Parathyroid adenoma (tissue), 2 donors: ENCODE measurements at regions not wholly inside any gene's neighbourhood (a gene's known extent, or its start where the extent isn't known, plus 50 kb on each side); places are given as distances from the start of the nearest gene placed in this dataset.

Experiments
- H2AFZ ChIP-seq: fragments of 300-600 bp; sonication (generic); one replicate; pipeline ENCODE4 v1.7.0; 2017; ENCODE audit warnings: antibody characterized with exemption, mild to moderate bottlenecking
- H3K27ac ChIP-seq: fragments of 300-600 bp; sonication (generic); one replicate; pipeline ENCODE4 v1.7.0; 2017
- H3K27me3 ChIP-seq: fragments of 300-600 bp; sonication (generic); one replicate; pipeline ENCODE4 v1.7.0; 2017; ENCODE audit warnings: low read length; ENCODE audit not compliant: control insufficient read depth, insufficient read depth
- H3K36me3 ChIP-seq: fragments of 300-600 bp; sonication (generic); one replicate; pipeline ENCODE4 v1.7.0; 2017; ENCODE audit warnings: low read length; ENCODE audit not compliant: control insufficient read depth, insufficient read depth
- H3K4me1 ChIP-seq: fragments of 300-600 bp; sonication (generic); one replicate; pipeline ENCODE4 v1.7.0; 2017; ENCODE audit warnings: control low read depth
- H3K4me2 ChIP-seq: fragments of 300-600 bp; sonication (generic); one replicate; pipeline ENCODE4 v1.7.0; 2017; ENCODE audit warnings: low read length
- H3K4me3 ChIP-seq: fragments of 300-600 bp; sonication (generic); one replicate; pipeline ENCODE4 v1.7.0; 2017; ENCODE audit warnings: low read depth, low read length
- H3K79me2 ChIP-seq: fragments of 300-600 bp; sonication (generic); one replicate; pipeline ENCODE4 v1.7.0; 2017; ENCODE audit warnings: control low read depth
- H3K9ac ChIP-seq: fragments of 300-600 bp; sonication (generic); one replicate; pipeline ENCODE4 v1.7.0; 2017; ENCODE audit warnings: mild to moderate bottlenecking
- H3K9me3 ChIP-seq: fragments of 300-600 bp; sonication (generic); one replicate; pipeline ENCODE4 v1.7.0; 2017; ENCODE audit warnings: low read length; ENCODE audit not compliant: control insufficient read depth
- CTCF ChIP-seq: fragments of 300-600 bp; sonication (generic); IDR thresholded peaks from one replicate; pipeline ENCODE4 v1.7.0; 2017; ENCODE audit warnings: antibody characterized with exemption, mild to moderate bottlenecking
- donor health status: primary hyperparathyroidism.

GRCh38 chr7:85749696-85750453 lies 563.0 kb upstream of the SEMA3D start:
- no peak for TF ChIP-seq CTCF
- Histone ChIP-seq H3K27ac (no peak overlapping the region), H2AFZ (no peak overlapping the region), H3K9me3 (no peaks in the 10 kb centered on the region), H3K9ac (no peak overlapping the region), H3K79me2 (no peaks in the 10 kb centered on the region), H3K4me2 (no peak overlapping the region), H3K36me3 (no peaks in the 10 kb centered on the region), H3K4me1 (no peaks in the 10 kb centered on the region), H3K4me3 (no peak overlapping the region), H3K27me3 (no peaks in the 10 kb centered on the region)

- no peak overlapping the region for H3K4me2 ChIP-seq
- no peaks in the 10 kb centered on the region for H3K4me1 ChIP-seq
- no peaks in the 10 kb centered on the region for H3K27me3 ChIP-seq
- no peak overlapping the region for H2AFZ ChIP-seq
- no peak overlapping the region for H3K27ac ChIP-seq
- no peaks in the 10 kb centered on the region for H3K9me3 ChIP-seq
- no peaks in the 10 kb centered on the region for H3K79me2 ChIP-seq
- no peak for TF ChIP-seq CTCF
- no peaks in the 10 kb centered on the region for H3K36me3 ChIP-seq
- H3K9ac ChIP-seq = no peak overlapping the region
- no peak overlapping the region for H3K4me3 ChIP-seq
Measured at GRCh38 chr7:85748861-85749260, 562.0 kb upstream of the SEMA3D start.

- no peaks in the 10 kb centered on the region for H3K36me3 ChIP-seq
- H3K9me3 ChIP-seq = peaks cover 2% of the 10 kb centered on the region
- H3K4me3 ChIP-seq = no peak overlapping the region
- no peak overlapping the region for H3K4me2 ChIP-seq
- no peak overlapping the region for H2AFZ ChIP-seq
- no peak overlapping the region for H3K27ac ChIP-seq
- H3K79me2 ChIP-seq = no peaks in the 10 kb centered on the region
- TF ChIP-seq CTCF = no peak
- no peaks in the 10 kb centered on the region for H3K27me3 ChIP-seq
- no peak overlapping the region for H3K9ac ChIP-seq
- H3K4me1 ChIP-seq = no peaks in the 10 kb centered on the region
Measured at GRCh38 chr7:85737426-85737825, 550.6 kb upstream of the SEMA3D start.

GRCh38 chr7:85736085-85736484 lies 549.2 kb upstream of the SEMA3D start:
- Histone ChIP-seq H3K36me3 (no peaks in the 10 kb centered on the region), H3K9ac (no peak overlapping the region), H3K79me2 (no peaks in the 10 kb centered on the region), H3K4me2 (no peak overlapping the region), H3K4me3 (no peak overlapping the region), H3K27ac (no peak overlapping the region), H3K9me3 (peaks cover 2% of the 10 kb centered on the region), H3K4me1 (no peaks in the 10 kb centered on the region), H2AFZ (no peak overlapping the region), H3K27me3 (no peaks in the 10 kb centered on the region)
- no peak for TF ChIP-seq CTCF

GRCh38 chr7:85734823-85735222 lies 548.0 kb upstream of the SEMA3D start:
- Histone ChIP-seq H3K27me3 (no peaks in the 10 kb centered on the region), H3K4me1 (no peaks in the 10 kb centered on the region), H3K4me2 (no peak overlapping the region), H3K36me3 (no peaks in the 10 kb centered on the region), H2AFZ (no peak overlapping the region), H3K4me3 (no peak overlapping the region), H3K9ac (no peak overlapping the region), H3K9me3 (peaks cover 2% of the 10 kb centered on the region), H3K27ac (no peak overlapping the region), H3K79me2 (no peaks in the 10 kb centered on the region)
- no peak for TF ChIP-seq CTCF
